ENCODE measurements at regions not wholly inside any gene's neighbourhood (a gene's known extent, or its start where the extent isn't known, plus 50 kb on each side); places are given as distances from the start of the nearest gene placed in this dataset.

GRCh38 chr7:131124001-131124629 is 203.6 kb upstream of the MKLN1 start:
- Histone ChIP-seq H3K36me3 (ENCODE audit: control insufficient read depth in 2 of 2, insufficient read depth in 1 of 2, low read length in 2 of 2) (no peaks in the 10 kb centered on the region), H3K27ac (ENCODE audit: extremely low read depth, low read depth, low read length) (no peak overlapping the region), H3K4me3 (ENCODE audit: low read depth, low read length) (no peak overlapping the region), H3K4me1 (ENCODE audit: control insufficient read depth, insufficient read depth, low read length) (no peaks in the 10 kb centered on the region), H3K9me3 (ENCODE audit: control insufficient read depth, insufficient read depth, low read depth, low read length) (no peaks in the 10 kb centered on the region)
- no peak for TF ChIP-seq ZNF239 (tag by site-specific recombination; IDR thresholded peaks at IDR 0.05)
- TF ChIP-seq, protein P1, sequence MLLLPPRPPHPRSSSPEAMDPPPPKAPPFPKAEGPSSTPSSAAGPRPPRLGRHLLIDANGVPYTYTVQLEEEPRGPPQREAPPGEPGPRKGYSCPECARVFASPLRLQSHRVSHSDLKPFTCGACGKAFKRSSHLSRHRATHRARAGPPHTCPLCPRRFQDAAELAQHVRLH (tag by site-specific recombination; IDR thresholded peaks at IDR 0.05): no peak
- no peak for TF ChIP-seq ZNF416 (tag by site-specific recombination; IDR thresholded peaks at IDR 0.05)
- TF ChIP-seq PATZ1 (tag by site-specific recombination; IDR thresholded peaks at IDR 0.05): no peak
- no peak for TF ChIP-seq ZNF2 (tag by site-specific recombination; IDR thresholded peaks at IDR 0.05)
- TF ChIP-seq GLI4 (tag by site-specific recombination; IDR thresholded peaks at IDR 0.05): no peak
- TF ChIP-seq, protein P2, sequence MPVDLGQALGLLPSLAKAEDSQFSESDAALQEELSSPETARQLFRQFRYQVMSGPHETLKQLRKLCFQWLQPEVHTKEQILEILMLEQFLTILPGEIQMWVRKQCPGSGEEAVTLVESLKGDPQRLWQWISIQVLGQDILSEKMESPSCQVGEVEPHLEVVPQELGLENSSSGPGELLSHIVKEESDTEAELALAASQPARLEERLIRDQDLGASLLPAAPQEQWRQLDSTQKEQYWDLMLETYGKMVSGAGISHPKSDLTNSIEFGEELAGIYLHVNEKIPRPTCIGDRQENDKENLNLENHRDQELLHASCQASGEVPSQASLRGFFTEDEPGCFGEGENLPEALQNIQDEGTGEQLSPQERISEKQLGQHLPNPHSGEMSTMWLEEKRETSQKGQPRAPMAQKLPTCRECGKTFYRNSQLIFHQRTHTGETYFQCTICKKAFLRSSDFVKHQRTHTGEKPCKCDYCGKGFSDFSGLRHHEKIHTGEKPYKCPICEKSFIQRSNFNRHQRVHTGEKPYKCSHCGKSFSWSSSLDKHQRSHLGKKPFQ (tag by site-specific recombination; IDR thresholded peaks at IDR 0.05): no peak
- TF ChIP-seq ZBTB21 (tag by site-specific recombination; IDR thresholded peaks at IDR 0.05): no peak
- no peak for TF ChIP-seq MEIS1 (CRISPR knock-in tag; IDR thresholded peaks at IDR 0.05; ENCODE audit: borderline replicate concordance)
- no peak for TF ChIP-seq ZBTB44 (tag by site-specific recombination; IDR thresholded peaks at IDR 0.05)
- no peak for TF ChIP-seq ZNF423 (tag by site-specific recombination; IDR thresholded peaks at IDR 0.05)
- no peak for TF ChIP-seq TSHZ1 (tag by site-specific recombination; IDR thresholded peaks at IDR 0.05; ENCODE audit: borderline replicate concordance)
- ChIA-PET CTCF (interaction anchor here (1.2 kb wide), 1 partner anchor 55 kb away, joined by 3 read pairs; no protein-coding TSS in a partner anchor), POLR2A (interaction anchor here (0.6 kb wide), 1 partner anchor 65 kb away, joined by 3 read pairs; no protein-coding TSS in a partner anchor)

GRCh38 chr7:131124867-131125266 is 202.8 kb upstream of the MKLN1 start:
- Histone ChIP-seq H3K4me3 (ENCODE audit: low read depth, low read length) (no peak overlapping the region), H3K4me1 (ENCODE audit: control insufficient read depth, insufficient read depth, low read length) (no peaks in the 10 kb centered on the region), H3K9me3 (ENCODE audit: control insufficient read depth, insufficient read depth, low read depth, low read length) (no peaks in the 10 kb centered on the region), H3K36me3 (ENCODE audit: control insufficient read depth in 2 of 2, insufficient read depth in 1 of 2, low read length in 2 of 2) (no peaks in the 10 kb centered on the region), H3K27ac (ENCODE audit: extremely low read depth, low read depth, low read length) (no peak overlapping the region)
- CTCF ChIA-PET: interaction anchor here (1.2 kb wide), 1 partner anchor 56 kb away, joined by 3 read pairs; no protein-coding TSS in a partner anchor
- TF ChIP-seq ZNF280C (tag by site-specific recombination; IDR thresholded peaks at IDR 0.05) (no peak), ZNF768 (tag by site-specific recombination; IDR thresholded peaks at IDR 0.05) (no peak)
- POLR2A ChIA-PET: no interaction called here

Data from HEK293 (cell line).